PC-3 (cell line): ENCODE measurements at regions not wholly inside any gene's neighbourhood (a gene's known extent, or its start where the extent isn't known, plus 50 kb on each side); places are given as distances from the start of the nearest gene placed in this dataset.

Source experiments
- ATAC-seq: fragments of 200-7000 bp; cut with Tn5 transposase; 2 replicates; pipeline ENCODE4 v1.9.1; 2020; ENCODE audit warnings: mild to moderate bottlenecking, moderate library complexity
- BruUV-seq: library from RNA; stranded (reverse); fragments of 400-500 nt; replicated peaks from 2 replicates; lab custom pipeline; 2021; lab: Mats Ljungman, UMichigan
- CTCF ChIA-PET: fragments of 300-600 bp; sonication (Branson Sonifier 250); formaldehyde crosslinking; loops from one replicate; lab custom pipeline; 2022; ENCODE audit warnings: antibody characterized with exemption; lab: Charles Lee
- POLR2A ChIA-PET: fragments of 300-600 bp; sonication (Branson Sonifier 250); formaldehyde crosslinking; loops from one replicate; lab custom pipeline; 2022; ENCODE audit warnings: antibody characterized with exemption; ENCODE audit not compliant: unreplicated experiment; lab: Charles Lee
- DNase-seq: peaks from one replicate; pipeline ENCODE4 v3.0.0-alpha.2; 2015
- H2AFZ ChIP-seq: fragments of 300-600 bp; sonication (generic); 2 replicates; pipeline ENCODE4 v1.6.0; 2016; ENCODE audit warnings: antibody characterized with exemption, low read length
- H3F3A ChIP-seq: fragments of 300-600 bp; sonication (generic); one replicate; pipeline ENCODE4 v1.6.0; 2017; ENCODE audit warnings: antibody characterized with exemption, low read length, control low read depth, mild to moderate bottlenecking; ENCODE audit not compliant: unreplicated experiment
- H3K27ac ChIP-seq: fragments of 300-600 bp; sonication (generic); 2 replicates; pipeline ENCODE4 v1.5.1; 2016; ENCODE audit warnings: mild to moderate bottlenecking, low read length
- H3K27me3 ChIP-seq: fragments of 300-600 bp; sonication (generic); 2 replicates; pipeline ENCODE4 v1.6.1; 2016; ENCODE audit warnings: low read length, mixed read lengths
- H3K36me3 ChIP-seq: fragments of 300-600 bp; sonication (generic); 2 replicates; pipeline ENCODE4 v1.6.1; 2016; ENCODE audit warnings: low read depth, mixed run types, low read length, mixed read lengths
- H3K4me1 ChIP-seq: fragments of 300-600 bp; sonication (generic); 2 replicates; pipeline ENCODE4 v1.5.1; 2016; ENCODE audit warnings: low read length; ENCODE audit not compliant: insufficient read depth
- H3K4me2 ChIP-seq: fragments of 300-600 bp; sonication (generic); 2 replicates; pipeline ENCODE4 v1.6.0; 2016; ENCODE audit warnings: low read length
- H3K4me3 ChIP-seq: fragments of 300-600 bp; sonication (generic); 2 replicates; pipeline ENCODE4 v1.5.1; 2016; ENCODE audit warnings: mild to moderate bottlenecking, low read length, mixed read lengths
- H3K79me2 ChIP-seq: fragments of 300-600 bp; sonication (generic); 2 replicates; pipeline ENCODE4 v1.6.1; 2017; ENCODE audit warnings: low read length, mixed read lengths
- H3K9ac ChIP-seq: fragments of 300-600 bp; sonication (generic); 2 replicates; pipeline ENCODE4 v1.6.0; 2016; ENCODE audit warnings: mild to moderate bottlenecking, low read length
- H3K9me2 ChIP-seq: fragments of 300-600 bp; sonication (generic); replicated peaks from 2 replicates; pipeline ENCODE4 v1.6.1; 2016; ENCODE audit warnings: mixed run types, low read length, mixed read lengths
- H3K9me3 ChIP-seq: fragments of 300-600 bp; sonication (generic); 2 replicates; pipeline ENCODE4 v1.6.1; 2016; ENCODE audit warnings: low read length, mixed read lengths
- H4K20me1 ChIP-seq: fragments of 300-600 bp; sonication (generic); 2 replicates; pipeline ENCODE4 v1.6.1; 2016; ENCODE audit warnings: low read length, mixed read lengths
- EZH2 ChIP-seq: fragments of 300-600 bp; sonication (generic); IDR thresholded peaks from one replicate; pipeline ENCODE4 v1.6.1; 2017; ENCODE audit warnings: antibody characterized with exemption, mild to moderate bottlenecking, low read length; ENCODE audit not compliant: unreplicated experiment
- EZH2phosphoT487 ChIP-seq: fragments of 300-600 bp; sonication (generic); IDR thresholded peaks from 2 replicates; pipeline ENCODE4 v1.6.1; 2018; ENCODE audit warnings: mild to moderate bottlenecking, antibody characterized with exemption, low read length, borderline replicate concordance
- intact Hi-C: fragments of 100-400 bp; cut with micrococcal nuclease; formaldehyde crosslinking; loops from 2 replicates; pipeline ENCODE4 v1.9.0; 2023
- TF ChIP-seq, protein P1 (sequence below): fragments of 300-600 bp; sonication (generic); conservative IDR thresholded peaks from 2 replicates; pipeline ENCODE4 v1.5.1; 2017; ENCODE audit warnings: antibody characterized with exemption, low read depth, mild to moderate bottlenecking, low read length

DNA sequence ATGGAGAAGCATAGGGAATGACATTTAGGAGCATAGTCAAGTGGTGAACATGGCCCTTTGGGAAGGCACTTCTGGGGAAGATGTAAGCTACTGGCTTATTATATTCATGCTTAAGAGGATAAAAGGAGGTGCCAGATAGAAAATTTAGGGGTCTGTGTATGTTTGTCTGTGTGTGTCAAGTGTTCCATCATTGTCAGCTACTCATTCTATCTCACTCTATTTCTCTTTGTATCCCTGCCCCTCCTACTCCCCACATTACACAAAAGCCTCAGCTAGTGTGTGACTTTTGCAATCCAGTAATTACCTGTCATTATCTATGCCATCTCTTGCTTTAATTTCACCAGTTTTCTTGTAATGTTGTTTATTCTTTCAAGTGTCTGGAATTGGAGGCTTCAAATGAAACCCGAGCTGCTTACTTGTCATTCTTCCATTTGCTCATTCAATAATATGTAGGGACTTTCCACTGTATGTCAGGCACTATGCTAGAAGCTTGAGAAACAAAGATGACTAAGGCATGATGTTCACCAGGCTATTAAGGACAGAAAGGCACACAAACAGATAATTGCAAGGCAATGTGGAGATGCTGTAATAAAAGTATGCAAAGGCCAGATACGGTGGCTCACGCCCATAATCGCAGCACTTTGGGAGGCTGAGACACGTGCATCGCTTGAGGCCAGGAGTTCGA lies 229.8 kb upstream of the TEX13C start:
- ATAC-seq (no peak; the same call in 1 of the 2 replicates), DNase-seq (peak; percentile 17)
- BruUV-seq: no TSS peak
- Histone ChIP-seq H3K36me3 (no peaks in the 10 kb centered on the region), H4K20me1 (no peaks in the 10 kb centered on the region), H3K27ac (no peak overlapping the region), H3K79me2 (no peaks in the 10 kb centered on the region), H3K4me2 (no peak overlapping the region), H3K9ac (no peak overlapping the region), H3K9me2 (no peaks in the 10 kb centered on the region), H3K27me3 (no peaks in the 10 kb centered on the region), H3F3A (no peaks in the 10 kb centered on the region), H3K4me3 (no peak overlapping the region), H3K9me3 (no peaks in the 10 kb centered on the region), H2AFZ (no peak overlapping the region), H3K4me1 (no peaks in the 10 kb centered on the region)
- CTCF ChIA-PET: no interaction called here
- TF ChIP-seq, protein P1, sequence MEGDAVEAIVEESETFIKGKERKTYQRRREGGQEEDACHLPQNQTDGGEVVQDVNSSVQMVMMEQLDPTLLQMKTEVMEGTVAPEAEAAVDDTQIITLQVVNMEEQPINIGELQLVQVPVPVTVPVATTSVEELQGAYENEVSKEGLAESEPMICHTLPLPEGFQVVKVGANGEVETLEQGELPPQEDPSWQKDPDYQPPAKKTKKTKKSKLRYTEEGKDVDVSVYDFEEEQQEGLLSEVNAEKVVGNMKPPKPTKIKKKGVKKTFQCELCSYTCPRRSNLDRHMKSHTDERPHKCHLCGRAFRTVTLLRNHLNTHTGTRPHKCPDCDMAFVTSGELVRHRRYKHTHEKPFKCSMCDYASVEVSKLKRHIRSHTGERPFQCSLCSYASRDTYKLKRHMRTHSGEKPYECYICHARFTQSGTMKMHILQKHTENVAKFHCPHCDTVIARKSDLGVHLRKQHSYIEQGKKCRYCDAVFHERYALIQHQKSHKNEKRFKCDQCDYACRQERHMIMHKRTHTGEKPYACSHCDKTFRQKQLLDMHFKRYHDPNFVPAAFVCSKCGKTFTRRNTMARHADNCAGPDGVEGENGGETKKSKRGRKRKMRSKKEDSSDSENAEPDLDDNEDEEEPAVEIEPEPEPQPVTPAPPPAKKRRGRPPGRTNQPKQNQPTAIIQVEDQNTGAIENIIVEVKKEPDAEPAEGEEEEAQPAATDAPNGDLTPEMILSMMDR: no peak
- TF ChIP-seq EZH2 (no peak), EZH2phosphoT487 (no peak)
- POLR2A ChIA-PET: no interaction called here
- intact Hi-C loops: no loop called here

DNA sequence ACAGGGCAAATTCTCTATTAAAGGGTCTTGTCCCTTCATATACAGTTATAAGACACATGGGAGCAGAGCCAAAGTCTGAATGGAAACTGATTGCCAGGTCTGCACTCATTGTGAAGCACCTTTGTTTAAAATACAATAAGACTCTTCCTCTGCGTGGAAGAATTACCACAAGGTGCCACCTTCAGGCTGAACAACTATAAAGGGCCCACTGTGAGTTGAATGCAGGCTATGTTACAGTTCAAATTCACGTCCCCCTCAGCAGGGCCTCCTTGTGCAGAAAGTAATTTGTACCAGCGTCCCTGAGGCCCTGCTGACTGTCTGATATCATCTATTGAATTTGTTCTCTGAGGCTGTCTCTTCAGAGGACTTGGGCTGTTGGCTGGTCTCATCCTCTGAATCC lies 225.8 kb upstream of the TEX13C start:
- POLR2A ChIA-PET: no interaction called here
- CTCF ChIA-PET: no interaction called here
- H3K9me3 ChIP-seq: no peaks in the 10 kb centered on the region
- ATAC-seq: no peak
- H3K9ac ChIP-seq: no peak overlapping the region
- H3K4me2 ChIP-seq: no peak overlapping the region
- no peaks in the 10 kb centered on the region for H3K27me3 ChIP-seq
- no peaks in the 10 kb centered on the region for H3K9me2 ChIP-seq
- no peak for DNase-seq
- H3K27ac ChIP-seq: no peak overlapping the region
- TF ChIP-seq EZH2phosphoT487: no peak
- no peak for TF ChIP-seq EZH2
- TF ChIP-seq, protein P1: no peak
- no peaks in the 10 kb centered on the region for H3K79me2 ChIP-seq
- no TSS peak for BruUV-seq
- no peaks in the 10 kb centered on the region for H3F3A ChIP-seq
- no peak overlapping the region for H2AFZ ChIP-seq
- no peaks in the 10 kb centered on the region for H3K4me1 ChIP-seq
- intact Hi-C loops: no loop called here
- H3K36me3 ChIP-seq: no peaks in the 10 kb centered on the region
- H4K20me1 ChIP-seq: no peaks in the 10 kb centered on the region
- H3K4me3 ChIP-seq: no peak overlapping the region

DNA sequence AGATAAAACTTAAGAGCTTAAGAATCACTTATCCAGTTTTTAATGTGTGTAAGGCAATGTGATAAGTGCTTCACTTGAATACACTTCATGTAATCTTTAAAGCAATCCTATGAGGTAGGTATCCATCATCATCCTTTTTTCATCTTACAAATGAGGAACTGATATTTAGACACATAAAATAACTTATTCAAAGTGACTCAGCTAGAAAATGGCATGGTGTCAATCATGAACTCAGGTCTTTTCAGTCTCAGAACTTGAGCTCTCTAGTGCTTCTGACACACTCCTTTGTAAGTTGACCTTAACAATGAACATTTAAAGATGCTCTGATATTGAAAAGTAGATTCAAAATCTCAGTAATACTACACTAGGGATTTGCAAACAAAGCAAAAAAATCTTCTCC lies 224.8 kb upstream of the TEX13C start:
- H3K4me2 ChIP-seq: no peak overlapping the region
- H3K27ac ChIP-seq: no peak overlapping the region
- ChIA-PET CTCF (no interaction called here), POLR2A (no interaction called here)
- intact Hi-C loops: no loop called here
- ATAC-seq: no peak
- no peak overlapping the region for H2AFZ ChIP-seq
- H3K79me2 ChIP-seq: no peaks in the 10 kb centered on the region
- no peak for TF ChIP-seq EZH2
- TF ChIP-seq, protein P1: no peak
- no peak for TF ChIP-seq EZH2phosphoT487
- H3K27me3 ChIP-seq: no peaks in the 10 kb centered on the region
- no peak for DNase-seq
- no peak overlapping the region for H3K4me3 ChIP-seq
- no peak overlapping the region for H3K9ac ChIP-seq
- BruUV-seq: no TSS peak
- no peaks in the 10 kb centered on the region for H3F3A ChIP-seq
- no peaks in the 10 kb centered on the region for H4K20me1 ChIP-seq
- no peaks in the 10 kb centered on the region for H3K9me2 ChIP-seq
- H3K4me1 ChIP-seq: no peaks in the 10 kb centered on the region
- H3K36me3 ChIP-seq: no peaks in the 10 kb centered on the region
- no peaks in the 10 kb centered on the region for H3K9me3 ChIP-seq
